NCI-H187 treated with DMSO at 0.1 percent for 48 hours (cell line): ENCODE measurements at regions not wholly inside any gene's neighbourhood (a gene's known extent, or its start where the extent isn't known, plus 50 kb on each side); places are given as distances from the start of the nearest gene placed in this dataset.

Experiments used
- DNase-seq: peaks from one replicate; lab custom pipeline; 2025; lab: John Stamatoyannopoulos, UW

DNA sequence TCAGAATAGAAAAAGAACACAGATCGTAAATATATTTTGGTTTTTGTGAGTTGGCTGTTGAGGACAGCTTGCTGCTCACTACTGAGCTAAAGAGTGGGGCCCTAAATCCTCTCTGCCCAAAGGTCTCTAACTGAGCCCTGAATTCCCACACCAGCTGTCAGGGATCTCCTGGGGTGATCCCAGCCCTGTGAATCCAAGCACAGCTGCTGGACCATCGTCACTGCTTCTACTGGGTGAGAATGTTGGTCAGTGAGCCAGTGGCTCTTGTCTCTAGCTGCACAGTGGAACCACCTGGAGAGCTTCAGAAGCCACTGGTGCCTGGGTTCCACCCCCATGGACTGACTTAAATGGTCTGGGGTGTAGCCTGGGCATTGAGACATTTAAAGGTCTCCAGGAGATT lies 90.5 kb upstream of the IL12A start:
- no peak for DNase-seq

DNA sequence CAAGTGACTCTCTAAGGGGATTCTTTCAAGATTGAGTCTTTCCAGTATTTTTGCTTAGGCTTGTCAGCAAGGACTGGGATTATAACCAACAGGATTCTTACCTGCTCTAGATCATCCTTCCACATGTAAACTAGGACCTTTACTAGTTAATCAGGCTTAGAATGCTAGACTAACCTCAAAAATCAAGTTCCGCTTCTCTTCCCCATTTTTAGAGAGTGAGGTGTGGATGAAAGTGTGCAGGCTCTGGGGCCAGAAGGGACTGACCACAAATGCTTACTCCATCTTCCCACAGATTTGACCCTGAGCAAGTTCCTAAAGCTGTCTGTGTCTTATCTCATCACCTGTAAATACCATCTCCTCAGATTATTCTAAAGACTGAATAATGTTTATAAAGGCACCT lies 89.5 kb upstream of the IL12A start:
- no peak for DNase-seq

DNA sequence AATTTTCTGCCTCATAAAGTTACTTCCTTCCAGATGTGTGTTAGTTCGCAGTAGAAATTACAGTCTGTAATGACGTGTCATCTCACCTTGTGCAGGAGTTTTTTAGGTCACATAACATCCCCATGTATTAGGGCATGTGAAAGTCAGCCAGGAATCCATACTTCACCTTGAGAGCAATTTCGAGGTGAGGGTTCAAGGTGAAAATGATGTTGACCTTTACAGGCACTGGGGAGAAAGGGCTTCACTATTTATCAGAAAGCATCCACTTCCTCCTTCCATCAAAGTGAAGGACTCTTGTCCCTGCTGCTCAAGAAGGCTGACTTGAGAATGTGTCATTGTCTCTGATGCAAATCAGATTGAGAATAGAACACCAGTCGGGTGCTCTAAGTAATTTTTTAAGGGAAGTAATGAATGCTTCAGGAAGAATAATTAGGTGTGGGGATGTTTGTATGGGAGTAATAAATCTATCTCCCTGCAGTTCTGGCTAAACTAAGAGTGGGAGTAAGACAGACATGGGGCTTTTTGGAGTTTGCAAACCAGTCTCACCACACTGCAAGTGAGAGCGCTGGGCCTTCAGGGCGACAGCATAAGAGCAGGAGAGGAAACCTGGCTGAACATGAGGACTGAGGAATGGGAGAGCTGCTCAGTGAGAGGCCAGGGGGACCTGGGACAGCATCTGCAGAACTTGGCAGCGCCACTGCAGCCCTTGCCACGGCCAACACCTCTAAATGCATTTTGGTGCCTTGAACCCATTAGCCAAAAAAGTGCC lies 85.9 kb upstream of the IL12A start:
- DNase-seq = no peak

DNA sequence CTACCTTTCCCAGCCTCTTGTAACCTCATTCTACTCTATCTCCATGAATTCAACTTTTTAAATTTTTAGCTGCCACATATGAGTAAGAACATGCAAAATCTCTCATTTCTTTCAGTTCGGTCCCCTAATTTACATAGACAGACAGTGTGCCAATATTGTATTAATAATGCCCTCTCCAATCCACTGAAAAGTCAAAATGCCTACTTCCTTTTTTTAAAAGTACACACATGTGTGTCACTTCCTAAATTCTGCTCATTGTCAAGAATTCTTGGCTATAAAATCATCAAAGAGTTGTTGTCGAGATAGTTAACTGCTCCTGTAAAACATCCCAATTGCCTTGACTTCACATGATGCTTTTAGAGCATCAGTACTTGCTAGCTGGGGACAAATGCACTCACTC lies 84.2 kb upstream of the IL12A start:
- DNase-seq = no peak

DNA sequence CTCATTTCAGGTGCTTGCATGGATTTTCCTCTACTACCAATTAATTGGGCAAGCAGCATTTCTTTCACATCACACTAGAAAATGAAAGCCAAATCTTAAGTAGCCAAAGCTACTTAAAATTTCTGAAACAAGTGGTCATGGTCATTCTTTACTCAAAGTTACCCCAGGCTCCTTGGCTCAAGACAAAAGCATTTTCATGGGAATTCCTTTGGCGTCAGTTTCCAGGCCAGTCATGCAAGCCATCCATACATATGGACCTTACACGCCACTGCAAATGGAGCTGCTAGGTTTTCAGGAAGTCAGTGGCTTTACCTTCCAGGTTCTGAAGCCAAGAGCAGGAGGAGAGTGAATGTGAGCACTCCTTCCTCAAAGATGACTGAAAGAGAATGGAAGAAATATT lies 83.7 kb upstream of the IL12A start:
- DNase-seq = no peak

DNA sequence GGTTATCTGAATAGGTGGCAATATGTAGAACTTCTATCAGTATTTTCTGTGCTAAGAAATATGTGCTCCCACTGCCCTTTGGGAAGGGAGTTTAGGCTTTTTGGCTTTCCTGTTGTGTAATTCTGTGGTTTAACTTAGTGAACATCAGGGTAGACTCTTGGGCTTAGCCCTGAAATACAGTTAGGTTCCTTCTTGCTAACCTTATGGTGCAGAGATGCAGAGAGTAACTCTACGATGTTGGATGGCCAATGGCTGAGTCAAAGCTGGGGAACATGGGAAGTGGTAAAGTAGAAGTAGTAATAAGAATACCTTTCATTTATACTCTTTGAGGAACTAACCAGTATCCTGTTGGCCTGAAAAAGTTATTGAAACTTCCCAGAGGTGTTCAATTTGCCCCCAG lies 80.8 kb upstream of the IL12A start:
- DNase-seq = no peak

DNA sequence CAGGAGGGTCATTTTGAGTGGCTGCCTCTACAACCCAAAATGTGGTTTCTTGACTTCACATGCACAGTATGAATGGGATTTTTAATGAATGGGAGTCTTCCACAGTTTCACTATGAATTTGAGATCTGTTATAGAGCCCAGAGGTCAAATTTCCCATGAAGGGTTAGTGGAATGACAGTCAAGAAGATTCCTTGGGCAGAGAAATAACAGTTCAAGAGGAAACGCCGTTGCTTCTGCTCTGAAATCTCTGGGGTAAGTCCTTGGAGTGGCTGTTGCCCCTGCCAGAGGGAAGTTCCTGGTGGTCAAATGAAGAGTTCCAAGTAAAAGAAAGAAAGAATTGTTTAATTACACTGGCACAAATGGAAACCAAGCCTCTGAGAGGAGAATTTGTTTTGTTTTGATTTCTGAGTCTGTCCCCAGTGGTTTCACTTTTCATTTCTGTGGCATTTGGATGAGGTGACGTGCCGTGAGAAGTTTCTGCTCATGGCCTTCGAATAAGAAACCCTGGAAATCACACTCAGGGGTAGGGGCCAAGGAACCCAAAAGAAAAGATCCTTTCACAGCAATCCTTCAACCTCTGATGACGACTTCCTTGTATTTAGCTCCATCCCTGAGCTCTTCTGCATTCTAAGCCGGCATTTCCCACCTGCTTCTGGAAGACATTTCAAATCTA lies 77.5 kb upstream of the IL12A start:
- no peak for DNase-seq

DNA sequence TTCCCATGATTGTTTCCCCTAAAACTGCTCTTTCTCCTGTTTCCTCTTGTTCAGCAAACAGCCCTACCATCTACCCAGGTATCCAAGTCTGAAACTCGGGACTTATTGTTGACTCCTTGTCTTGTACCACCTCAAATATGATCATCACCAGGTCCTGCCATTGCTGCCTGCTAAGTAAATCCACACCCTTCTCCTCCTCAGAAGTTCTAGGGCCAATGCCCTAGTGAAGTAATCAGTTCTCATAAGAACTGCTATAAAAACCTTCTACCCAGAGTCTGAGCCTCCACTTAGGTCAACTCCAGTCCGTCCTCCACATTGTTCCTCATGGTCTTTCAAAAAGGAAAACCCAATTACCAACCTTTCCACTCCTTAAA lies 77.0 kb upstream of the IL12A start:
- DNase-seq = no peak

DNA sequence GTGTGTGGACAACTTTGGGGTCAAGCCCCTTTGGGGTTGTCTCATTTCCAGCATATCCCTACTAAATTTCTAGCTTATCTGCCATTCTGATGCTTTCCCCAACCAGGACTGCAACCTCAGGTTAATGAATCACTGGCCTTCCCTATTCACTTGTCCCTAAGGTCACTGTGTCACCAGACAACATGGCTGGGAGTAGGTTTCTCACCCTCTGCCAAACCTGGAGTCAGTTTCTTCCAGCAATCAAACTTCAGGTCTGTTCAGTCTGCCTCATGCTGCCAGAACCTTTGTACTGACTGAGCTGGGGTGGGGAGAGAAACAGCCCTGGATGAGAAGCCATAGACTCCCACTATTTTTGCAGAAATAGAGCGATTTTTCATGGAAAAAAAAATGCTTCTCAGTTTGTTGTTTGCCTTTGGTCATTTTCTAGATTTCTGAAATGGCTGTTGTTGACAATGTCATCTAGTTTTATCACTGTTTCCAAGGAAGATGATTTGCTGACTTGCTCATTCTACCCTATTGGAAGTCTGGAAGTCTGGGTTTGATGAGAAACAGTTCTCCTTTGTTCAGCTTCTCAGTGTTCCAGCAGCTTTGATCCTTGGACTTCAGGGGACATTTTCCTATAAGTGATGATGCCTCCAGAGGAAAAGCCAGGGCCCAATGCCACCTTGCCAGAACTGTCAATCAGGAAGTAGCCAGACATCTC lies 74.8 kb upstream of the IL12A start:
- no peak for DNase-seq

DNA sequence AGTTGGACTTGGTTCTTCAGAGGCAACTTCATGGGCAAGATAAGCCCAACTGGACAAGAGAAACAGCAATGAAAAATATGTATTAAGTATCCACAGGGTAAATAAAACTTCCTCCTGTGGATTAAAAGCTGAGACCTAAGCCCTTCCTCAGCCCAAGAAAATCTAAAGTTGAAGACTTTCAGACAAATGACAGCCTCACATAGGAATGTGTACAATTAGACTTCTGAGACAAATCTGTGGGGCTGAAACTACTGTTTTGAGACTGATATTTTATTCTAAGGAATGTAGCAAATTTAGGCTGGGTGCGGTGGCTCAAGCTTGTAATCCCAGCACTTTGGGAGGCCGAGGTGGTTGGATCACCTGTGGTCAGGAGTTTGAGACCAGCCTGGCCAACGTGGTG lies 74.2 kb upstream of the IL12A start:
- no peak for DNase-seq

DNA sequence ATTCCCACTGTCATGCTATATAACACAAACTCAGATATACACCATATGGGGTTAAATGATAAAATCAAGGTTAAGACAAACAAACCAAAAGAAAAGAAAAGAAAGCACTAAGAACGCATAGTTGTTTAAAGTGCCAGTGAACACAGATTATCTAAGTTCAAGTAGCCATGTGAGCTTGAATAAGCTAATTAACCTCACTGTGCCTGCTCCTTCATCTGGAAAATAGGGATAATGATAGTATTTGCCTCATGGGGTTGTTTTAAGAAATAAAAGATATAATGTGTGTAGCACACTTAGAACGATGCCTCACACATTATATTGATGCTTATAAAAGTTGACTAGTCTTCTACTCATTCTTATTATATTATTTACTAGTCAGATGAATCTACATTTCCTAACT lies 72.6 kb upstream of the IL12A start:
- no peak for DNase-seq

DNA sequence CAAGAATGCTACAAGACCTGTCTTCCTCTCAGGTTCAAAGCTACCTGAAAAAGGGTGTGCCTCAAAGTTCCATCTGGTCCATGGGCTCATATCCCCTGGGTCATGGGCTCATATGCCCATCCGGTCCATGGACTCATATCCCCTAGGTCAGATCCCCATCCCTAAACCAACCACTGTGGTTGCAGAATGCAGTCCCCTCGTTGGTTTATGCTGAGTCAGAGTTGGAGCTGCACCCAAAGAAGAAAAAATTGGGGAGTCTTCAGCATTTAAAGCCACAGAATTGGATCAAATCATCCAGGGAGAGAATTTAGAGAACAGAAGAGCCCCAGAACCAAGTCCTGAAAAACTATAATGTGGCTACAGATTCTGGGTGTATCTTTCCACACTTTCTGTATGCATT lies 71.5 kb upstream of the IL12A start:
- no peak for DNase-seq

DNA sequence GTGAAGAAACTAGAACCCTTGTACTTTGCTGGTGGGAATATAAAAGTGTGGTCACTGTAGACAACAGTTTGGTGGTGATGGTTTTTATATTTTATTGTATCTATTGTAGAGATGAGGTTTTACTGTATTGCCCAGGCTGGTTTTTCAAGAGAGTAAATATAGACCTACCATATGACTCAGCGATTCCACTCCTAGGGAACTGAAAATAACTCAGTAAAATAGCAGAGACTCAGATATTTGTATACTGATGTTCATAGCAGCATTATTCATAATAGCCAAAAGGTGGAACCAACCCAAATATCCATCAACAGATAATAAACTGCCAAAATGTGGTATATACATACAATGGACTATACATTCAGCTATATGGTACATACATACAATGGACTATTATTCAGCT lies 68.8 kb upstream of the IL12A start:
- no peak for DNase-seq

DNA sequence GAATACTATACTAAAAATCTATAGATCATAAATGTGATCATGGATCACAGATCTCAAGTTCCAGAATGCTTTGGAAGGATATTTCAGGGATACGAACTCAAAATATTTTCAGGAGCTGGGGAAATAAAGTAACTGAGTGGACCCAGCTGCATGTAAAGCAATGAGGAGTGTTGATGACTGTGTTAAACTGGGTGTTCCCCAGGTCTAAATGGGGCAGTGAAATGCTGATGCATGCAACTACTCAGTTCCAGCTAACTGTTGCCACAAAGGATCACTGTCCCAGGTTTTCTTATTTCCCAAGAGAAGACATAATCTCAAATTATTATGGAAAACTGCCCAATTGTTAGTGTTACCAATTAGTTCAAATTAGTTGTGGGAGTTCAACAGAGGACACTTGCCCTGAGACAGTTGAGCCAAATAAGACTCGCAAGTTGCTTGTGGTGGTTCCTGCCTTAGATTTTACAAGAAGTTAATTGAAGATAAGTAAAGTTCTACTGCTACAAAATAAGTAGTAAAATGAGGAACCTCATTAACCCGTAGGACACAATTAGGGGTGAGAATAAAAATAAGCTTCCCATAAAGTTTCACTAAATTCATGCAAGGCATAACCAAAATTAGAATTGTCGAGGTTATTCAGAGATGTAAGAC lies 66.3 kb upstream of the IL12A start:
- DNase-seq = no peak

DNA sequence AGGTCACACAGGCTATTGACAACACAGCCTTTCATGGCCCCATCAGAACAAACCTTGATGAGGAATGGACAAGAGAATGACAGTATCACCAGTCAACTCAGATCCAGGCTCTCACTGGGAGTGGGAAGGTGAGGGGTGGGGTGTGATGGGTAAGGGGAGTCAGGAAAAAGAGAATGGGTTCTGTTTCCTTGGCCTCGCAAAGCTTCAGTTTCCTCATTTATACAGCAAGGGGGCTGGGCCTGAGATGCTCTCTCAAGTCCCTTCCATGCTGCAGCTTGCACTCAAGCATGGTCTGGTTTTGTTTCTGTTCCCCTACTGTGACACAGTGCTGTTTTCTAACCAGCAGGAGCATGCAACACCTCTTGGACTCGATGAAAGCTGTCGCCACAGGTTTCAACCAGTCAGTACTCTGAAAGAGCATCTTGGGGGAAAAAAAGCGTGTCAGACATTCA lies 65.7 kb upstream of the IL12A start:
- no peak for DNase-seq

DNA sequence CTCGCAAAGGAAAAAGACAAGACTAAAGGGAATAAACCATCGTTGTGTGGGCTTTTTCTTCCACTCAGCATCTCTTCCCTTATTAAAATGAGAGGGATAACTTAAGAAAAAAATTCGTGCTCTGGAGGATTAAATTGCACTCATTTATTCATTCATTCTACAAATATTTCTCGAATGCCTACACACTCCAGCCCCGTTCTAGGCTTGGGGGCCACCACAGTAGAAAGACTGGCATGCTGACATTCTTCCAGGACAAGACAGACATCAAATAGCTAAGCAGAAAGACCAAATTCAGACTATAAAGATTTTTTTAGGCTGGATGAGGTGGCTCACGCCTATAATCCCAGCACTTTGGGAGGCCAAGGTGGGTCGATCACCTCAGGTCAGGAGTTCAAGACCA lies 65.3 kb upstream of the IL12A start:
- DNase-seq = no peak

DNA sequence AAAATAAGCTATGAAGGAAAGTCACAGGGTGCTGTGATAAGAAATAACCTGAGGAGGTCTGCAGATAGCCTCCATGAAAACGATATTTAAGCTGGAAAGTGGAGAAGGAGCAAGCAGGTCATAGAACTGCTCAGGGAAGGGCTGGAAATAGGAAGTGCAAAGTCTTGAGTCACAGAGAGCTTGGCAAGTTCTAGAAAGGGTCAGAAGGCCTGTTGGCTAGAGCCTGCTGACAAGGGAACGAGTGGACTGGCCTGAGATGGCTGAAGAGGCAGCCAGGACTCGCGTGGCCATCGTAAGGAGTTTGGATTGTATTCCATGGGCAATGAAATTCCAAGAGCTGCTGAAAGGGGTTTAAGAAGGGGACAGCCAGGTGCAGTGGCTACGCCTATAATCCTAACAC lies 64.7 kb upstream of the IL12A start:
- DNase-seq = no peak

DNA sequence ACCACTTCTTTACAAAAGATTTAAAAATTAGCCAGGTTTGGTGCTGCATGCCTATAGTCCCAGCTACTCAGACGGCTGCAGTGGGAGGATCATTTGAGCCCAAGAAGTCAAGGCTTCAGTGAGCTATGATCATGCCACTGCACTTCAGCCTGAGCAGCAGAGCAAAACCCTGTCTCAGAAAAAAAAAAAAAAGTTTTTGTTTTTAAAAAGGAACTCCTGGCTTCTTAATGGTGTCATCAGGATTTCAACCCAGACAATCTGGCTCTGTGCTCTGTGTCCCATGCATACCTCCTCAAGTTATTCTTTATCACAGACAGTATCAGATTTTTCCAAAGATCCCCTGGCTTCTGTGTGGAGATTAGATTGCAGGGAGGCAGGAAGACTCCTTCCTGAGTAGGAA lies 64.2 kb upstream of the IL12A start:
- no peak for DNase-seq

DNA sequence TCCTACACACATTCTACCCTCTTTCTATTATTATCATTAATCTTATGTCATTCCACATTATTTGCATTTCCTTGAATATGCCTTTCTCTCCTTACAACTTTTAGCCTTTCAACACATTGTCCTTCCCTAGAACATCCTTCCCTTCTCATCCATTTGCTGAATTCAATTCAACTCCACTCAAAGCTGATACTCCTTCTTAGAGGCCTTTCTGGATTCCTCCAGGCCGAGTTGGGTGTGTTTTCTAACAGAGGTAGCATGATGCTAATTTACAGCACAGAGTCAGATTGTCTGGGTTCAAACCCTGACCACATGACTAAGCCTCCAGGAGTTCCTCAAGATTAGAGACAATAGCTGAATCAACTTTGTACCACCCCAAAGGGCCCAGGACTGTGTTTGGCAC lies 63.4 kb upstream of the IL12A start:
- DNase-seq = no peak

DNA sequence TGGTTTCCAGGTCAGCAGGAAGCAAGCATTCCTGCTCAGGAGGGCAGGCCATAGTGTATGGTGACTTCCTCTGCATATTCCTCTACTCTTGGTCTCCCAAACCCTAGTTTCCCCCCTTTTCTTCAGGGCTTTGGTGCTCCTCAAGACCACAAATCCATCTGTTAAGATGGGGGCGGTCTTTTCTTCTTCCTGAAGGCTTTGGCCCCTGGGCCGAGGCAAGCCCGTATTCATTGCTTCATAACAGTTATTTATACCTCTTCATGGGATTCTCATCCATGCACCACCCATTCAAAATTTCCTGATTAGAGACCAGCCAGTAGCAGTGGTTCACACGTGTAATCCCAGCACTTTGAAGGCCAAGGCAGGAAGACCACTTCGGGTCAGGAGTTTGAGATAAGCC lies 62.1 kb upstream of the IL12A start:
- DNase-seq = no peak

DNA sequence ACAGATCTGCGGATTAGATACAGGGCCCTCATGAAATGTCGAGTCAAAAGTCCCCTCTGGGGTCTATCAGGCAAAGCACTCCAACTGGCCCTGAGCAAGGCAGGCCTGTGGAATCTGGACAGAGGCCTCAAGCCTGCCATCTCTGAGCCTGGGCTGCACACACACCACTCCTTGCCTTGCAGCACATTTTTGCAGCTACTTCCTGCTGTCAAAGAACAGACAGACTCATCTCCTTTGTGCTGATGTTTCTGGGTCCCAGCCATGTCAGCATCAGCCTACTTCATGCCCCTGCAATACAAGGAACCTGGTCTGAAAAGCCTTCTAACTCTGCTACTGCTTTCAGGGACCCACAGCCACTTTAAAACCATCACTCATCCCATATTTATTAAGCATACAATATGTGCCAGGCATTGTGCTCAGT lies 60.6 kb upstream of the IL12A start:
- DNase-seq = no peak

DNA sequence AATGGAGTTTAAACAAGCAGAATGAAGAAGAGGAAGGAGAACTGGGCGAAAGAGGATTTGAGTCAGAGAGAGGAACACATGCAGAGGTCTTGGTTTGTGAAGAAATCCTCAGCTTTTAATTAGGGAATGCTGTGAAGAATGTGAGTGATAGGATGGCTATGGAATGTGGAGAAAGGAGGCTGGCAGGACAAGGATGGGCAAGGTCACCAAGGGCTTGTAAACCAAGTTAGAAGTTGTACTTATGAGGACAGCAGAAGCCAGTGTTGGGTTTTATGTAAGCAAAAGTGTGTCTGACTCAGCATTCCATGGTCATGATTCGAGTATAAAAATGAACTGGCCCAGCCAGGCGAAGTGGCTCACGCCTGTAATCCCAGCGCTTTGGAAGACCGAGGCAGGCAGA lies 60.0 kb upstream of the IL12A start:
- no peak for DNase-seq
